ENCODE measurements at regions not wholly inside any gene's neighbourhood (a gene's known extent, or its start where the extent isn't known, plus 50 kb on each side); places are given as distances from the start of the nearest gene placed in this dataset.

DNA sequence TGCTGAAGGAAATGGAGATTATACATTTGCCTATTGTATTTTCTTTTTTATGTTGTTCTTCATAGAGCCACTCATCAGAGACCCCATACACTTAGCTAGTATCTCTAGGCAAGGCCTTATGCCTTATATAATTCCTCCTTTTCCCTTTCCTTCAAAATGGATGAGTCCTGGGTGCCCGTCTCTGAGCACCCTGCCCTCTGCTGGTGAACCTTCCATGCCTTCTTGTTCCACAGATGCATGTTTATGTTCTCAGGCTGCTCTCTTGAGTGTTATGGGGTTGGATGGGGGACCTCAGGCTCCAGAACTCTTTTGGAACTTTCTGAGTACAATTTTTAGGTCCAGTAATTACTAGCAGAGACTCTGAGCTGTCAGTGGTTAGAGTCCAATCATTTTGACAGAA lies 368.6 kb upstream of the SPRED2 start:
- no peaks in the 10 kb centered on the region for H3K4me1 ChIP-seq (ENCODE audit: control insufficient read depth, insufficient read depth, low read length)
- no peaks in the 10 kb centered on the region for H3K9me3 ChIP-seq (ENCODE audit: control insufficient read depth in 2 of 2, low read length in 2 of 2)
- H3K27ac ChIP-seq (ENCODE audit: low read length): no peak overlapping the region
- H3K36me3 ChIP-seq (ENCODE audit: control insufficient read depth in 2 of 2, insufficient read depth in 2 of 2, low read length in 2 of 2): no peaks in the 10 kb centered on the region
- H3K27me3 ChIP-seq (ENCODE audit: control insufficient read depth in 1 of 2, insufficient read depth in 2 of 2, low read length in 2 of 2): no peaks in the 10 kb centered on the region
- H3K4me3 ChIP-seq (ENCODE audit: low read length in 2 of 2): no peak overlapping the region
- H3K9ac ChIP-seq (ENCODE audit: low read length in 2 of 2): no peak overlapping the region

- no peaks in the 10 kb centered on the region for H3K27me3 ChIP-seq (ENCODE audit: control insufficient read depth in 1 of 2, insufficient read depth in 2 of 2, low read length in 2 of 2)
- no peaks in the 10 kb centered on the region for H3K4me1 ChIP-seq (ENCODE audit: control insufficient read depth, insufficient read depth, low read length)
- H3K9ac ChIP-seq (ENCODE audit: low read length in 2 of 2): no peak overlapping the region
- H3K4me3 ChIP-seq (ENCODE audit: low read length in 2 of 2): no peak overlapping the region
- no peaks in the 10 kb centered on the region for H3K9me3 ChIP-seq (ENCODE audit: control insufficient read depth in 2 of 2, low read length in 2 of 2)
- no peaks in the 10 kb centered on the region for H3K36me3 ChIP-seq (ENCODE audit: control insufficient read depth in 2 of 2, insufficient read depth in 2 of 2, low read length in 2 of 2)
- no peak overlapping the region for H3K27ac ChIP-seq (ENCODE audit: low read length)
These were observed 366.9 kb upstream of the SPRED2 start for GRCh38 chr2:65799141-65799854.

GRCh38 chr2:65798641-65799040 lies 366.2 kb upstream of the SPRED2 start:
- no peak overlapping the region for H3K9ac ChIP-seq (ENCODE audit: low read length in 2 of 2)
- H3K27ac ChIP-seq (ENCODE audit: low read length): no peak overlapping the region
- no peaks in the 10 kb centered on the region for H3K27me3 ChIP-seq (ENCODE audit: control insufficient read depth in 1 of 2, insufficient read depth in 2 of 2, low read length in 2 of 2)
- H3K4me1 ChIP-seq (ENCODE audit: control insufficient read depth, insufficient read depth, low read length): no peaks in the 10 kb centered on the region
- no peaks in the 10 kb centered on the region for H3K9me3 ChIP-seq (ENCODE audit: control insufficient read depth in 2 of 2, low read length in 2 of 2)
- H3K4me3 ChIP-seq (ENCODE audit: low read length in 2 of 2): no peak overlapping the region
- no peaks in the 10 kb centered on the region for H3K36me3 ChIP-seq (ENCODE audit: control insufficient read depth in 2 of 2, insufficient read depth in 2 of 2, low read length in 2 of 2)

- no peak overlapping the region for H3K4me3 ChIP-seq (ENCODE audit: low read length in 2 of 2)
- no peak overlapping the region for H3K9ac ChIP-seq (ENCODE audit: low read length in 2 of 2)
- H3K27me3 ChIP-seq (ENCODE audit: control insufficient read depth in 1 of 2, insufficient read depth in 2 of 2, low read length in 2 of 2): no peaks in the 10 kb centered on the region
- no peaks in the 10 kb centered on the region for H3K36me3 ChIP-seq (ENCODE audit: control insufficient read depth in 2 of 2, insufficient read depth in 2 of 2, low read length in 2 of 2)
- H3K27ac ChIP-seq (ENCODE audit: low read length): no peak overlapping the region
- H3K9me3 ChIP-seq (ENCODE audit: control insufficient read depth in 2 of 2, low read length in 2 of 2): no peaks in the 10 kb centered on the region
- H3K4me1 ChIP-seq (ENCODE audit: control insufficient read depth, insufficient read depth, low read length): no peaks in the 10 kb centered on the region
These were observed 362.6 kb upstream of the SPRED2 start for GRCh38 chr2:65794994-65795393.

DNA sequence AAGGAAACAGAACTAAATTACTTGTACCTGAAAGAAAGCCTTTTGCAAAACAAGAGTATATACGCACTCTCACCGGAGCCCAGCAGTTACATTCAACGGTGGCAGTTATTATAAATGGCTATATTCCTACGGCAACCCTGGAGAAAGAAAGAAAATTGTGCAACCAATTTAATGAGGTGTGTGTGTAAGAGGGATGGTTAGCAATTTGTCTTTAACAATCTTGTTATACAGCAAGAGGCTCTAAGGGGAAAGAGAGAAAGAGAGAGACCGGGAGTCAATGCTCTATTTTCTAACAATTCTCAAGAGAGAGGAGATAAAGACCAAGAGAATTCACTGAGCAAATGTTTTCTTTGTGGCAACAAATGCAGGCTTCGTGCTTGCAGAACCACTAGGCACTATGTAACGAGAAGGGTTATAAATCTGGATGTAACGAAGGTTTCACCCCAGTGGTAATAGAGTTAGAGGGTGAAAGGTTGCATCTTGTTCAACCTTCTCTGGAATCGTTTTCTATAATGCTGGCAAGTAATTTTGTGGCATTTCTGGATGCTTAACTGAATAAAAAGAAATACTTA lies 359.1 kb upstream of the SPRED2 start:
- H3K27me3 ChIP-seq (ENCODE audit: control insufficient read depth in 1 of 2, insufficient read depth in 2 of 2, low read length in 2 of 2): no peaks in the 10 kb centered on the region
- H3K9me3 ChIP-seq (ENCODE audit: control insufficient read depth in 2 of 2, low read length in 2 of 2): no peaks in the 10 kb centered on the region

GRCh38 chr2:65790676-65790935 lies 358.2 kb upstream of the SPRED2 start:
- H3K27me3 ChIP-seq (ENCODE audit: control insufficient read depth in 1 of 2, insufficient read depth in 2 of 2, low read length in 2 of 2): no peaks in the 10 kb centered on the region
- H3K9me3 ChIP-seq (ENCODE audit: control insufficient read depth in 2 of 2, low read length in 2 of 2): no peaks in the 10 kb centered on the region
- H3K27ac ChIP-seq (ENCODE audit: low read length): no peak overlapping the region
- no peaks in the 10 kb centered on the region for H3K36me3 ChIP-seq (ENCODE audit: control insufficient read depth in 2 of 2, insufficient read depth in 2 of 2, low read length in 2 of 2)
- no peak overlapping the region for H3K4me3 ChIP-seq (ENCODE audit: low read length in 2 of 2)
- no peaks in the 10 kb centered on the region for H3K4me1 ChIP-seq (ENCODE audit: control insufficient read depth, insufficient read depth, low read length)
- H3K9ac ChIP-seq (ENCODE audit: low read length in 2 of 2): no peak overlapping the region

More for the DNA sequence above, 359.1 kb upstream of the SPRED2 start:
- Histone ChIP-seq H3K36me3 (ENCODE audit: control insufficient read depth in 2 of 2, insufficient read depth in 2 of 2, low read length in 2 of 2) (no peaks in the 10 kb centered on the region), H3K4me1 (ENCODE audit: control insufficient read depth, insufficient read depth, low read length) (no peaks in the 10 kb centered on the region), H3K4me3 (ENCODE audit: low read length in 2 of 2) (no peak overlapping the region), H3K9ac (ENCODE audit: low read length in 2 of 2) (no peak overlapping the region), H3K27ac (ENCODE audit: low read length) (no peak overlapping the region)

GRCh38 chr2:65789923-65790675 lies 357.7 kb upstream of the SPRED2 start:
- H3K27me3 ChIP-seq (ENCODE audit: control insufficient read depth in 1 of 2, insufficient read depth in 2 of 2, low read length in 2 of 2): no peaks in the 10 kb centered on the region
- no peaks in the 10 kb centered on the region for H3K9me3 ChIP-seq (ENCODE audit: control insufficient read depth in 2 of 2, low read length in 2 of 2)
- H3K9ac ChIP-seq (ENCODE audit: low read length in 2 of 2): no peak overlapping the region
- H3K4me3 ChIP-seq (ENCODE audit: low read length in 2 of 2): no peak overlapping the region
- H3K36me3 ChIP-seq (ENCODE audit: control insufficient read depth in 2 of 2, insufficient read depth in 2 of 2, low read length in 2 of 2): no peaks in the 10 kb centered on the region
- no peaks in the 10 kb centered on the region for H3K4me1 ChIP-seq (ENCODE audit: control insufficient read depth, insufficient read depth, low read length)
- no peak overlapping the region for H3K27ac ChIP-seq (ENCODE audit: low read length)

DNA sequence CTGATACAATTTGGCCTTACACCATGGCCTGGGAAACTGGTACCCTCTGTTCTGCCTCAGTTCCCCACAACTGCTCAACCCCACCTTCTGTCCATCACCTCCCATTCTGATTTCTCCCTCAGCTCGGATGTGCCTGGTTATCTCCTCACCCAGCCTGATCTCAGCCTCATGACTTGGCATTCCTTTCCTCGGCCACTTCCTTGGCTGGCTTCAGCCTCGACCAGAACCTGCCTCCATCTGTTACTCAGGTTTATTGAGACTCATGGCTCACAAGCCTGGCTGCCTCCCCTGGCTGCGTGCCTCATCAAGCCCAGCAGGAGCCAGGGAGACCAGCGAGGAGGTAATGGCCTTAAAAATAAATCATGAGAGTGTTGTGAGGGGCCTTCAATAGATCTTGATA lies 356.2 kb upstream of the SPRED2 start:
- Histone ChIP-seq H3K4me3 (ENCODE audit: low read length in 2 of 2) (no peak overlapping the region), H3K9me3 (ENCODE audit: control insufficient read depth in 2 of 2, low read length in 2 of 2) (no peaks in the 10 kb centered on the region), H3K36me3 (ENCODE audit: control insufficient read depth in 2 of 2, insufficient read depth in 2 of 2, low read length in 2 of 2) (no peaks in the 10 kb centered on the region), H3K27me3 (ENCODE audit: control insufficient read depth in 1 of 2, insufficient read depth in 2 of 2, low read length in 2 of 2) (no peaks in the 10 kb centered on the region), H3K9ac (ENCODE audit: low read length in 2 of 2) (no peak overlapping the region), H3K27ac (ENCODE audit: low read length) (no peak overlapping the region), H3K4me1 (ENCODE audit: control insufficient read depth, insufficient read depth, low read length) (no peaks in the 10 kb centered on the region)

GRCh38 chr2:65786765-65787164 lies 354.4 kb upstream of the SPRED2 start:
- Histone ChIP-seq H3K9ac (ENCODE audit: low read length in 2 of 2) (no peak overlapping the region), H3K4me1 (ENCODE audit: control insufficient read depth, insufficient read depth, low read length) (no peaks in the 10 kb centered on the region), H3K4me3 (ENCODE audit: low read length in 2 of 2) (no peak overlapping the region), H3K9me3 (ENCODE audit: control insufficient read depth in 2 of 2, low read length in 2 of 2) (no peaks in the 10 kb centered on the region), H3K36me3 (ENCODE audit: control insufficient read depth in 2 of 2, insufficient read depth in 2 of 2, low read length in 2 of 2) (no peaks in the 10 kb centered on the region), H3K27ac (ENCODE audit: low read length) (no peak overlapping the region), H3K27me3 (ENCODE audit: control insufficient read depth in 1 of 2, insufficient read depth in 2 of 2, low read length in 2 of 2) (no peaks in the 10 kb centered on the region)

GRCh38 chr2:65786007-65786717 lies 353.8 kb upstream of the SPRED2 start:
- Histone ChIP-seq H3K36me3 (ENCODE audit: control insufficient read depth in 2 of 2, insufficient read depth in 2 of 2, low read length in 2 of 2) (no peaks in the 10 kb centered on the region), H3K4me3 (ENCODE audit: low read length in 2 of 2) (no peak overlapping the region), H3K27ac (ENCODE audit: low read length) (no peak overlapping the region), H3K27me3 (ENCODE audit: control insufficient read depth in 1 of 2, insufficient read depth in 2 of 2, low read length in 2 of 2) (no peaks in the 10 kb centered on the region), H3K9ac (ENCODE audit: low read length in 2 of 2) (no peak overlapping the region), H3K4me1 (ENCODE audit: control insufficient read depth, insufficient read depth, low read length) (no peaks in the 10 kb centered on the region), H3K9me3 (ENCODE audit: control insufficient read depth in 2 of 2, low read length in 2 of 2) (no peaks in the 10 kb centered on the region)
